IMR-90 (cell line): ENCODE measurements at regions not wholly inside any gene's neighbourhood (a gene's known extent, or its start where the extent isn't known, plus 50 kb on each side); places are given as distances from the start of the nearest gene placed in this dataset.

ENCODE experiments used
- ATAC-seq: fragments of 200-7000 bp; cut with Tn5 transposase; 2 replicates; pipeline ENCODE4 v1.9.1; 2020; ENCODE audit warnings: low read depth, mild to moderate bottlenecking, moderate library complexity
- BruUV-seq: library from RNA; stranded (reverse); fragments of 400-500 nt; replicated peaks from 2 replicates; lab custom pipeline; 2021; lab: Mats Ljungman, UMichigan
- CTCF ChIA-PET: fragments of 300-600 bp; formaldehyde crosslinking; extraction: SDS; loops from one replicate; lab custom pipeline; 2021; ENCODE audit warnings: antibody characterized with exemption; lab: Yijun Ruan, JAX
- POLR2A ChIA-PET: fragments of 300-600 bp; sonication (Branson Sonifier 250); formaldehyde crosslinking; loops from one replicate; lab custom pipeline; 2022; ENCODE audit warnings: antibody characterized with exemption; ENCODE audit not compliant: unreplicated experiment; lab: Charles Lee
- DNase-seq: peaks from one replicate; pipeline ENCODE4 v3.0.0; 2013
- H2AFZ ChIP-seq: replicated peaks from 2 replicates; pipeline ENCODE3; 2013; ENCODE audit warnings: low read length, mild to moderate bottlenecking; ENCODE audit not compliant: poor library complexity
- H2AK5ac ChIP-seq: 2 replicates; pipeline ENCODE4 v1.6.1; 2013; ENCODE audit warnings: low read depth, low read length, inconsistent platforms
- H2AK9ac ChIP-seq: replicated peaks from 2 replicates; pipeline ENCODE3; 2013; ENCODE audit warnings: mild to moderate bottlenecking, low read depth, low read length, moderate library complexity; ENCODE audit not compliant: poor library complexity
- H2BK120ac ChIP-seq: 2 replicates; pipeline ENCODE4 v1.6.1; 2013; ENCODE audit warnings: low read depth, low read length, inconsistent platforms
- H2BK15ac ChIP-seq: 3 replicates; pipeline ENCODE4 v1.6.1; 2013; ENCODE audit warnings: low read depth, low read length, inconsistent platforms
- H2BK20ac ChIP-seq: 2 replicates; pipeline ENCODE4 v1.6.1; 2013; ENCODE audit warnings: low read depth, mild to moderate bottlenecking, inconsistent platforms, low read length, moderate library complexity
- H2BK5ac ChIP-seq: 2 replicates; pipeline ENCODE4 v1.6.1; 2013; ENCODE audit warnings: mild to moderate bottlenecking, low read depth, low read length, inconsistent platforms; ENCODE audit not compliant: poor library complexity, severe bottlenecking
- H3K14ac ChIP-seq: replicated peaks from 2 replicates; pipeline ENCODE4 v1.6.1; 2013; ENCODE audit warnings: low read depth, low read length, inconsistent platforms
- H3K18ac ChIP-seq: 2 replicates; pipeline ENCODE4 v1.6.1; 2013; ENCODE audit warnings: low read depth, low read length, control low read depth
- H3K23ac ChIP-seq: 2 replicates; pipeline ENCODE4 v1.6.1; 2013; ENCODE audit warnings: low read depth, low read length, inconsistent platforms
- H3K27ac ChIP-seq: 2 replicates; pipeline ENCODE4 v1.5.1; 2013; ENCODE audit warnings: mild to moderate bottlenecking, control low read depth, low read length; ENCODE audit not compliant: insufficient read depth
- H3K27me3 ChIP-seq: 2 replicates; pipeline ENCODE4 v1.6.1; 2013; ENCODE audit warnings: low read length; ENCODE audit not compliant: control insufficient read depth, insufficient read depth
- H3K36me3 ChIP-seq: 2 replicates; pipeline ENCODE4 v1.6.1; 2013; ENCODE audit warnings: low read length, mixed read lengths; ENCODE audit not compliant: control insufficient read depth, insufficient read depth
- H3K4ac ChIP-seq: 2 replicates; pipeline ENCODE4 v1.6.1; 2013; ENCODE audit warnings: low read depth, low read length, inconsistent platforms
- H3K4me1 ChIP-seq: 2 replicates; pipeline ENCODE4 v1.6.1; 2013; ENCODE audit warnings: low read length, mixed read lengths; ENCODE audit not compliant: control insufficient read depth, insufficient read depth
- H3K4me2 ChIP-seq: 2 replicates; pipeline ENCODE4 v1.6.1; 2013; ENCODE audit warnings: low read depth, mild to moderate bottlenecking, control low read depth, low read length, moderate library complexity
- H3K4me3 ChIP-seq: 2 replicates; pipeline ENCODE4 v1.5.1; 2013; ENCODE audit warnings: low read depth, mild to moderate bottlenecking, control low read depth, low read length, moderate library complexity; ENCODE audit not compliant: insufficient read depth
- H3K56ac ChIP-seq: 2 replicates; pipeline ENCODE4 v1.6.1; 2013; ENCODE audit warnings: low read length, inconsistent platforms; ENCODE audit not compliant: insufficient read depth; ENCODE audit errors: extremely low read depth
- H3K79me1 ChIP-seq, 2 experiments: 2 replicates each; pipeline ENCODE4 v1.6.1; 2013; ENCODE audit warnings: low read length in 2 of 2, inconsistent platforms in 1 of 2, low read depth in 1 of 2
- H3K9ac ChIP-seq: 2 replicates; pipeline ENCODE4 v1.6.1; 2013; ENCODE audit warnings: low read depth, low read length, control low read depth
- H3K9me1 ChIP-seq: 2 replicates; pipeline ENCODE4 v1.6.1; 2013; ENCODE audit warnings: low read length, inconsistent platforms; ENCODE audit not compliant: insufficient read depth
- H3K9me3 ChIP-seq: 2 replicates; pipeline ENCODE4 v1.6.1; 2013; ENCODE audit warnings: low read length; ENCODE audit not compliant: control insufficient read depth, insufficient read depth
- H4K20me1 ChIP-seq: 2 replicates; pipeline ENCODE4 v1.6.1; 2013; ENCODE audit warnings: low read length, inconsistent platforms; ENCODE audit not compliant: insufficient read depth
- H4K5ac ChIP-seq: 2 replicates; pipeline ENCODE4 v1.6.1; 2013; ENCODE audit warnings: mild to moderate bottlenecking, low read depth, low read length, control low read depth
- H4K8ac ChIP-seq, 2 experiments: 2 replicates each; pipeline ENCODE4 v1.6.1; 2013; ENCODE audit warnings: low read depth in 2 of 2, low read length in 2 of 2, control low read depth in 1 of 2, inconsistent platforms in 1 of 2
- H4K91ac ChIP-seq: 2 replicates; pipeline ENCODE4 v1.6.1; 2013; ENCODE audit warnings: low read depth, low read length, inconsistent platforms; ENCODE audit not compliant: insufficient read depth
- MXI1 ChIP-seq: IDR thresholded peaks from 2 replicates; pipeline ENCODE4 v1.6.1; 2012; ENCODE audit warnings: low read depth, mild to moderate bottlenecking, low read length, moderate library complexity, borderline replicate concordance
- POLR2A ChIP-seq: IDR thresholded peaks from 2 replicates; pipeline ENCODE4 v1.6.1; 2012; ENCODE audit warnings: mild to moderate bottlenecking, low read depth, low read length
- WGBS, 2 experiments: methylation state at CpG; one replicate each; pipeline versions ENCODE4 v1.1.5 to v1.1.7; 2013; ENCODE audit warnings: missing lambda C conversion rate in 2 of 2; ENCODE audit not compliant: insufficient read length in 1 of 2; ENCODE audit errors: extremely low coverage in 2 of 2; 5-methylcytosine and 5-hydroxymethylcytosine counted together
- dilution Hi-C: fragments of 300-500 bp; cut with HindIII; formaldehyde crosslinking; loops from one replicate; pipeline ENCODE4 v1.14.3; 2018; ENCODE audit warnings: low sequenced_read_pairs; ENCODE audit not compliant: unreplicated experiment
- in situ Hi-C: fragments of 300-500 bp; cut with MboI; formaldehyde crosslinking; loops from 3 replicates; pipeline ENCODE4 v1.14.3; 2019; ENCODE audit warnings: low sequenced_read_pairs, inconsistent platforms, mixed read lengths
- intact Hi-C: fragments of 100-400 bp; cut with micrococcal nuclease; formaldehyde crosslinking; loops from 2 replicates; pipeline ENCODE4 v1.10.0; 2022

DNA sequence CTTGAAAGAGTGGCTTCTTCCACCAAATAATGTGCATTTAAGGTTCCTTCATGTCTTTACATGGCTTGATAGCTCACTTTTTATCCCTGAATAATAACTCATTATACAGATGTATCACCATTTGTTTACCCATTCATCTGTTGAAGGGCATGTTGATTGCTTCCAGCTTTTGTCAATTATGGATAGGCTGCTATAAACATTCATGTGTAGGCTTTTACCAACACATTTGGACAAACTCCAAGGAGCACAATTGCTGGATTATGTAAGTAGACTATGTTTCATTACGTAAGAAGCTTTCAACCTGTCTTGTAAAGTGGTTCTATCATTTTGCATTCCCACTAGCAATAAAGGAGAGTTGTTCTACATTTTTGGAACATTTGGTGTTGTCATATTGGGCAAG is 2637.0 kb downstream of the PCDH7 start:
- H3K36me3 ChIP-seq, result no peaks in the 10 kb centered on the region
- H2BK20ac ChIP-seq, result no peak overlapping the region
- H2AK5ac ChIP-seq, result no peak overlapping the region
- no peak overlapping the region for H3K18ac ChIP-seq
- H4K20me1 ChIP-seq, result no peaks in the 10 kb centered on the region
- H4K5ac ChIP-seq, result no peak overlapping the region
- H3K4me3 ChIP-seq, result no peak overlapping the region
- H3K4me1 ChIP-seq, result no peaks in the 10 kb centered on the region
- H3K27me3 ChIP-seq, result no peaks in the 10 kb centered on the region
- no TSS peak for BruUV-seq
- CTCF ChIA-PET, result no interaction called here
- H3K4ac ChIP-seq, result no peak overlapping the region
- no peak overlapping the region for H3K23ac ChIP-seq
- intact Hi-C loops, result no loop called here
- H2BK5ac ChIP-seq, result no peak overlapping the region
- no peaks in the 10 kb centered on the region for H3K9me1 ChIP-seq
- H3K79me1 ChIP-seq, result no peaks in the 10 kb centered on the region
- no peak overlapping the region for H3K4me2 ChIP-seq
- no CpG with 5 or more reads among the region's 1 CpG for WGBS, 2 experiments
- H2AFZ ChIP-seq, result no peak overlapping the region
- H3K9me3 ChIP-seq, result no peaks in the 10 kb centered on the region
- H3K14ac ChIP-seq, result no peak overlapping the region
- H3K9ac ChIP-seq, result no peak overlapping the region
- POLR2A ChIA-PET, result no interaction called here
- dilution Hi-C loops, result no loop called here
- H2BK15ac ChIP-seq, result no peak overlapping the region
- DNase-seq (no peak), ATAC-seq (no peak)
- H4K8ac ChIP-seq, result no peak overlapping the region
- H3K56ac ChIP-seq, result no peak overlapping the region
- H3K27ac ChIP-seq, result no peak overlapping the region
- no peak overlapping the region for H2BK120ac ChIP-seq
- H4K91ac ChIP-seq, result no peak overlapping the region
- in situ Hi-C loops, result no loop called here
- no peak for TF ChIP-seq MXI1
- no peak for TF ChIP-seq POLR2A
- no peak overlapping the region for H2AK9ac ChIP-seq
